ENCODE measurements at regions not wholly inside any gene's neighbourhood (a gene's known extent, or its start where the extent isn't known, plus 50 kb on each side); places are given as distances from the start of the nearest gene placed in this dataset.

GRCh38 chr17:55652114-55652823 is 70.4 kb downstream of the TMEM100 start:
- no peak for TF ChIP-seq CTCF (IDR thresholded peaks at IDR 0.05; ENCODE audit: insufficient read depth, low read length, poor library complexity, severe bottlenecking)
- TF ChIP-seq EZH2phosphoT487 (conservative IDR thresholded peaks at IDR 0.05; ENCODE audit: low read length), result no peak

Measured in SU-DHL-6 (cell line).